H1 (cell line): ENCODE measurements at regions not wholly inside any gene's neighbourhood (a gene's known extent, or its start where the extent isn't known, plus 50 kb on each side); places are given as distances from the start of the nearest gene placed in this dataset.

Experiments
- CTCF ChIA-PET: fragments of 300-600 bp; sonication (Branson Sonifier 250); formaldehyde crosslinking; loops from one replicate; lab custom pipeline; 2021; ENCODE audit not compliant: partially characterized antibody; lab: Charles Lee
- POLR2A ChIA-PET: fragments of 300-600 bp; sonication (Branson Sonifier 250); formaldehyde crosslinking; loops from one replicate; lab custom pipeline; 2021; ENCODE audit warnings: inconsistent platforms; ENCODE audit not compliant: partially characterized antibody; lab: Charles Lee
- DNase-seq, 2 experiments: peaks; one replicate each; pipeline versions ENCODE4 v3.0.0 to v3.0.0-alpha.2; 2010 to 2022; ENCODE audit warnings: low spot score in 2 of 2, low read depth in 1 of 2, mixed read lengths in 1 of 2
- FAIRE-seq: peaks from 2 replicates; lab custom pipeline; 2011; peaks lifted over from hg19 to GRCh38; lab: Jason Lieb, UNC
- H2AFZ ChIP-seq: 2 replicates; pipeline ENCODE4 v1.8.1; 2012; ENCODE audit warnings: low read length, inconsistent platforms
- H2AK5ac ChIP-seq: 2 replicates; pipeline ENCODE4 v1.6.1; 2013; ENCODE audit warnings: low read depth, low read length
- H2BK120ac ChIP-seq: replicated peaks from 2 replicates; pipeline ENCODE3; 2013; ENCODE audit warnings: low read depth, low read length, inconsistent platforms
- H2BK12ac ChIP-seq: 2 replicates; pipeline ENCODE4 v1.6.1; 2013; ENCODE audit warnings: low read depth, low read length
- H2BK15ac ChIP-seq: 2 replicates; pipeline ENCODE4 v1.6.1; 2013; ENCODE audit warnings: low read length
- H2BK20ac ChIP-seq: 2 replicates; pipeline ENCODE4 v1.6.1; 2013; ENCODE audit warnings: low read length
- H2BK5ac ChIP-seq: 2 replicates; pipeline ENCODE4 v1.6.1; 2013; ENCODE audit warnings: low read depth, low read length
- H3K14ac ChIP-seq: 2 replicates; pipeline ENCODE4 v1.6.1; 2013; ENCODE audit warnings: inconsistent platforms; ENCODE audit not compliant: insufficient read length
- H3K18ac ChIP-seq: 2 replicates; pipeline ENCODE4 v1.6.1; 2013; ENCODE audit warnings: low read length; ENCODE audit errors: extremely low read depth
- H3K23ac ChIP-seq: 2 replicates; pipeline ENCODE4 v1.6.1; 2013; ENCODE audit warnings: inconsistent platforms; ENCODE audit not compliant: insufficient read length
- H3K23me2 ChIP-seq: 2 replicates; pipeline ENCODE4 v1.6.1; 2013; ENCODE audit warnings: low read depth, low read length
- H3K27ac ChIP-seq: 2 replicates; pipeline ENCODE4 v1.6.1; 2011; ENCODE audit warnings: low read depth, low read length, inconsistent platforms
- H3K27me3 ChIP-seq, 4 experiments: replicated peaks in 1 of 4; 1 replicate in 1 of 4; 2 replicates in 3 of 4; pipeline versions ENCODE4 v1.6.1 to v1.8.1; 2011 to 2013; ENCODE audit warnings: low read length in 3 of 4, mild to moderate bottlenecking in 3 of 4, inconsistent platforms in 2 of 4, mixed read lengths in 2 of 4, moderate library complexity in 1 of 4; ENCODE audit not compliant: control insufficient read depth in 3 of 4, insufficient read depth in 3 of 4; ENCODE audit errors: extremely low read depth in 1 of 4
- H3K36me3 ChIP-seq, 4 experiments: 2 replicates each; pipeline versions ENCODE4 v1.6.1 to v1.8.1; 2011 to 2013; ENCODE audit warnings: mild to moderate bottlenecking in 4 of 4, low read length in 3 of 4, moderate library complexity in 2 of 4, control low read depth in 1 of 4, inconsistent platforms in 1 of 4; ENCODE audit not compliant: insufficient read depth in 4 of 4, control insufficient read depth in 2 of 4
- H3K4ac ChIP-seq: replicated peaks from 2 replicates; pipeline ENCODE3; 2013; ENCODE audit warnings: low read length, low read depth, mixed read lengths, inconsistent platforms; ENCODE audit not compliant: insufficient read length
- H3K4me1 ChIP-seq, 4 experiments: replicated peaks in 1 of 4; 1 replicate in 1 of 4; 2 replicates in 3 of 4; pipeline versions ENCODE4 v1.6.1 to v1.8.1; 2011 to 2013; ENCODE audit warnings: low read length in 3 of 4, inconsistent platforms in 2 of 4, mixed read lengths in 1 of 4; ENCODE audit not compliant: insufficient read depth in 4 of 4, control insufficient read depth in 3 of 4
- H3K4me2 ChIP-seq, 2 experiments: 2 replicates each; pipeline versions ENCODE4 v1.6.1 to v1.8.1; 2011 to 2013; ENCODE audit warnings: low read depth in 2 of 2, low read length in 2 of 2, control low read depth in 1 of 2, inconsistent platforms in 1 of 2, mild to moderate bottlenecking in 1 of 2; ENCODE audit not compliant: insufficient read depth in 1 of 2
- H3K4me3 ChIP-seq, 4 experiments: fragments of 200-600, 300-600 bp in 1 of 4; sonication (generic), shearing (Covaris generic), sonication (Bioruptor Twin) in 1 of 4; 2 replicates each; pipeline versions ENCODE4 v1.5.1 to v1.8.1; 2011 to 2016; ENCODE audit warnings: low read length in 4 of 4, low read depth in 3 of 4, control low read depth in 2 of 4, inconsistent platforms in 2 of 4, mild to moderate bottlenecking in 2 of 4, mixed read lengths in 1 of 4, moderate library complexity in 1 of 4; ENCODE audit not compliant: insufficient read depth in 2 of 4; ENCODE audit errors: extremely low read depth in 1 of 4
- H3K56ac ChIP-seq: replicated peaks from 2 replicates; pipeline ENCODE3; 2013; ENCODE audit warnings: low read depth, mild to moderate bottlenecking, mixed read lengths, low read length, inconsistent platforms; ENCODE audit not compliant: insufficient read length
- H3K79me1 ChIP-seq: 2 replicates; pipeline ENCODE4 v1.6.1; 2013; ENCODE audit warnings: low read depth, low read length, control low read depth
- H3K79me2 ChIP-seq, 2 experiments: 2 replicates each; pipeline versions ENCODE4 v1.6.1 to v1.8.1; 2012 to 2013; ENCODE audit warnings: low read length in 2 of 2, mild to moderate bottlenecking in 2 of 2, inconsistent platforms in 1 of 2; ENCODE audit not compliant: insufficient read depth in 2 of 2, control insufficient read depth in 1 of 2
- H3K9ac ChIP-seq, 4 experiments: replicated peaks in 1 of 4; 1 replicate in 1 of 4; 2 replicates in 3 of 4; pipeline versions ENCODE4 v1.6.1 to v1.8.1; 2011 to 2013; ENCODE audit warnings: low read depth in 3 of 4, low read length in 3 of 4, control low read depth in 2 of 4, mild to moderate bottlenecking in 2 of 4, moderate library complexity in 2 of 4, inconsistent platforms in 1 of 4; ENCODE audit errors: extremely low read depth in 1 of 4
- H3K9me3 ChIP-seq, 2 experiments: 2 replicates each; pipeline versions ENCODE4 v1.6.1 to v1.8.1; 2012 to 2013; ENCODE audit warnings: mild to moderate bottlenecking in 2 of 2, moderate library complexity in 2 of 2, control low read depth in 1 of 2, inconsistent platforms in 1 of 2, low read depth in 1 of 2, low read length in 1 of 2, mixed read lengths in 1 of 2; ENCODE audit not compliant: insufficient read depth in 2 of 2
- H4K20me1 ChIP-seq, 2 experiments: replicated peaks in 1 of 2; 2 replicates each; pipeline versions ENCODE3 to v1.8.1; 2011 to 2013; ENCODE audit warnings: inconsistent platforms in 2 of 2, low read length in 2 of 2, mild to moderate bottlenecking in 1 of 2; ENCODE audit not compliant: insufficient read depth in 2 of 2, control insufficient read depth in 1 of 2
- H4K5ac ChIP-seq: 2 replicates; pipeline ENCODE4 v1.6.1; 2013; ENCODE audit warnings: low read length, low read depth, mixed read lengths, inconsistent platforms; ENCODE audit not compliant: insufficient read length
- H4K8ac ChIP-seq: 2 replicates; pipeline ENCODE4 v1.8.0; 2013; ENCODE audit warnings: mild to moderate bottlenecking, moderate library complexity, low read length, inconsistent platforms; ENCODE audit not compliant: insufficient read depth; ENCODE audit errors: extremely low read depth
- H4K91ac ChIP-seq: replicated peaks from 2 replicates; pipeline ENCODE3; 2013; ENCODE audit warnings: low read length, mixed read lengths, inconsistent platforms; ENCODE audit not compliant: insufficient read length
- MAFK ChIP-seq: IDR thresholded peaks from 2 replicates; pipeline ENCODE4 v1.6.1; 2012; ENCODE audit warnings: low read depth, mild to moderate bottlenecking, improper control_type of control experiment, low read length
- NANOG ChIP-seq: IDR thresholded peaks from 2 replicates; pipeline ENCODE4 v1.6.1; 2011; ENCODE audit warnings: low read length, low read depth, mild to moderate bottlenecking, inconsistent platforms; ENCODE audit not compliant: insufficient read depth, poor library complexity, severe bottlenecking
- RNF2 ChIP-seq: fragments of 200-900, 300-1000 bp; sonication (generic); IDR thresholded peaks from 2 replicates; pipeline ENCODE4 v1.7.1; 2016; ENCODE audit warnings: borderline replicate concordance, low read depth, mild to moderate bottlenecking, antibody characterized with exemption, low read length; ENCODE audit not compliant: poor library complexity, severe bottlenecking; ENCODE audit errors: missing control alignments
- SAP30 ChIP-seq: fragments of 300-600 bp; sonication (generic); IDR thresholded peaks from 2 replicates; pipeline ENCODE4 v1.7.1; 2012; ENCODE audit warnings: low read length, moderate library complexity, mild to moderate bottlenecking, inconsistent platforms; ENCODE audit not compliant: insufficient read depth, insufficient replicate concordance
- SIN3A ChIP-seq, 2 experiments: IDR thresholded peaks in 1 of 2; conservative IDR thresholded peaks in 1 of 2; 2 replicates each; pipeline ENCODE4 v1.6.1; 2011 to 2012; ENCODE audit warnings: low read length in 2 of 2, improper control_type of control experiment in 1 of 2, low read depth in 1 of 2, mild to moderate bottlenecking in 1 of 2
- SIX5 ChIP-seq: IDR thresholded peaks from 2 replicates; pipeline ENCODE4 v1.6.1; 2011; ENCODE audit warnings: mild to moderate bottlenecking, low read depth, low read length
- SP4 ChIP-seq: IDR thresholded peaks from 2 replicates; pipeline ENCODE4 v1.6.1; 2012; ENCODE audit warnings: low read length, inconsistent platforms
- SRF ChIP-seq: IDR thresholded peaks from 2 replicates; pipeline ENCODE4 v1.6.1; 2011; ENCODE audit warnings: mild to moderate bottlenecking, low read depth, low read length, moderate library complexity
- SUZ12 ChIP-seq: fragments of 200-600 bp; sonication (generic); IDR thresholded peaks from 2 replicates; pipeline ENCODE4 v1.6.1; 2012; ENCODE audit warnings: mild to moderate bottlenecking, inconsistent platforms, low read length, moderate library complexity, mixed read lengths
- TBP ChIP-seq: IDR thresholded peaks from 2 replicates; pipeline ENCODE4 v1.6.1; 2011; ENCODE audit warnings: low read depth, low read length, improper control_type of control experiment
- YY1 ChIP-seq: IDR thresholded peaks from 2 replicates; pipeline ENCODE4 v1.6.1; 2011; ENCODE audit warnings: low read depth, mild to moderate bottlenecking, low read length
- WGBS, 2 experiments: shearing (Covaris generic) in 1 of 2; methylation state at CpG; one replicate each; pipeline versions ENCODE4 v1.1.6 to v1.1.7; 2013 to 2015; ENCODE audit warnings: low lambda C conversion rate in 2 of 2, mixed read lengths in 2 of 2, inconsistent platforms in 1 of 2, low coverage in 1 of 2, missing lambda C conversion rate in 1 of 2; ENCODE audit not compliant: insufficient replicate concordance in 2 of 2, insufficient coverage in 1 of 2, insufficient read length in 1 of 2; ENCODE audit errors: extremely low coverage in 1 of 2, missing lambda C conversion rate in 1 of 2; 5-methylcytosine and 5-hydroxymethylcytosine counted together
- TF ChIP-seq, protein P1 (sequence below): IDR thresholded peaks from 2 replicates; pipeline ENCODE4 v1.6.1; 2012; ENCODE audit warnings: low read length, inconsistent platforms

DNA sequence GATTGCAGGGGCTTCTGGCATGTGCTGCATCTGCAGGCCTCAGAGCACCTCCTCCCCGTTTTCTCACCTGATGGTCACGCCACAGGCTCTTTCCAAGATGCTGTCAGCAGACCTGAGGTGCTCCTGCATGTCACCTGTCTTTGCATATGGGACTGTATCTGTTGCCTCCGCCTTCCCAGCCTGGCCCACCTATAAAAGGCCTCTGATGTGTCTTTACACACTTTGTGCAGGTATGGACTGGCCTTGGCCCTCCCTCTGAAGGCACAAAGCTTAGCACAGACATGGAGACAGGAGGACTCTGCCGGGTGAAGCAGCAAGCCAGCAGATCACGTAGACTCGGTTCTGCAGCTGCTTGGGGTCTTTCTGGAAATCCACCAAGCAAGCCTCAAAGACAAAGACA, 220.9 kb upstream of the PPP2R2D start:
- H3K23ac ChIP-seq = no peak overlapping the region
- ChIA-PET POLR2A (no interaction called here), CTCF (interaction anchor here (0.8 kb wide), 1 partner anchor 9 kb away, joined by 3 read pairs; no protein-coding TSS in a partner anchor)
- H3K23me2 ChIP-seq = no peaks in the 10 kb centered on the region
- peak overlapping the region; percentile 82 for H2AK5ac ChIP-seq
- peak overlapping the region; percentile 78 for H4K91ac ChIP-seq
- H2BK12ac ChIP-seq = peak overlapping the region; percentile 39; the same call in 1 of the 2 replicates
- H2BK20ac ChIP-seq = 0 out of 2 replicates have a peak overlapping the region, but pooled peaks have one; percentile 3
- peaks cover 0 to 25% (median 13%) of the 10 kb centered on the region in 4 experiments; a peak in 4 of 7 replicates for H3K4me1 ChIP-seq
- no peak overlapping the region for H3K9ac ChIP-seq
- no peak overlapping the region for H2AFZ ChIP-seq
- H3K27me3 ChIP-seq = peaks cover 0 to 2% (median 0%) of the 10 kb centered on the region in 4 experiments; a peak in 3 of 7 replicates
- no peak overlapping the region for H3K18ac ChIP-seq
- H3K4me3 ChIP-seq = no peak overlapping the region
- no peak overlapping the region for H2BK120ac ChIP-seq
- no peak overlapping the region for H3K14ac ChIP-seq
- H3K36me3 ChIP-seq = no peaks in the 10 kb centered on the region
- H3K4ac ChIP-seq = peak overlapping the region; percentile 54
- no peak overlapping the region for H4K8ac ChIP-seq
- H3K79me1 ChIP-seq = no peaks in the 10 kb centered on the region
- no peaks in the 10 kb centered on the region for H3K79me2 ChIP-seq
- H3K9me3 ChIP-seq = no peaks in the 10 kb centered on the region
- H3K56ac ChIP-seq = no peak overlapping the region
- H2BK15ac ChIP-seq = no peak overlapping the region
- no peak overlapping the region for H4K5ac ChIP-seq
- no peak for FAIRE-seq
- H2BK5ac ChIP-seq = no peak overlapping the region
- WGBS, 2 experiments = 95% methylated on average over 6 of the region's 6 CpGs; no CpG with 5 or more reads in 1 of the 2 experiments
- no peak overlapping the region for H3K27ac ChIP-seq
- no peaks in the 10 kb centered on the region for H4K20me1 ChIP-seq
- DNase-seq = no peak
- no peak overlapping the region for H3K4me2 ChIP-seq
- no peak for TF ChIP-seq YY1
- no peak for TF ChIP-seq TBP
- TF ChIP-seq, protein P1, sequence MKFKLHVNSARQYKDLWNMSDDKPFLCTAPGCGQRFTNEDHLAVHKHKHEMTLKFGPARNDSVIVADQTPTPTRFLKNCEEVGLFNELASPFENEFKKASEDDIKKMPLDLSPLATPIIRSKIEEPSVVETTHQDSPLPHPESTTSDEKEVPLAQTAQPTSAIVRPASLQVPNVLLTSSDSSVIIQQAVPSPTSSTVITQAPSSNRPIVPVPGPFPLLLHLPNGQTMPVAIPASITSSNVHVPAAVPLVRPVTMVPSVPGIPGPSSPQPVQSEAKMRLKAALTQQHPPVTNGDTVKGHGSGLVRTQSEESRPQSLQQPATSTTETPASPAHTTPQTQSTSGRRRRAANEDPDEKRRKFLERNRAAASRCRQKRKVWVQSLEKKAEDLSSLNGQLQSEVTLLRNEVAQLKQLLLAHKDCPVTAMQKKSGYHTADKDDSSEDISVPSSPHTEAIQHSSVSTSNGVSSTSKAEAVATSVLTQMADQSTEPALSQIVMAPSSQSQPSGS = no peak
- no peak for TF ChIP-seq NANOG
- no peak for TF ChIP-seq SP4
- TF ChIP-seq SRF = no peak
- TF ChIP-seq SUZ12 = no peak
- no peak for TF ChIP-seq MAFK
- no peak for TF ChIP-seq SAP30
- no peak for TF ChIP-seq RNF2
- no peak for TF ChIP-seq SIN3A (conservative IDR thresholded peaks at IDR 0.05 in 1 of 2, IDR thresholded peaks at IDR 0.05 in 1 of 2; ENCODE audit: low read depth in 1 of 2, low read length in 2 of 2)
- TF ChIP-seq SIX5 = no peak
